Inflammatory macrophage treated with lipopolysaccharide for 4 hours (primary cell): ENCODE measurements at regions not wholly inside any gene's neighbourhood (a gene's known extent, or its start where the extent isn't known, plus 50 kb on each side); places are given as distances from the start of the nearest gene placed in this dataset.
A peak's percentile ranks its signal among the peaks of the same experiment; 100 is the strongest.
"Not testable (repeated sequence)": the region's sequence is repeated elsewhere in the genome, so short reads cannot be mapped to it uniquely, and the experiment has no call there.

Experiments used
- DNase-seq: peaks from one replicate; pipeline ENCODE4 v3.0.0-alpha.2; 2020

GRCh38 chr1:188128761-188129160 lies 1300.0 kb downstream of the PLA2G4A start:
- DNase-seq: no peak

- DNase-seq: no peak
Measured at GRCh38 chr1:188129856-188130838, 1301.4 kb downstream of the PLA2G4A start.

GRCh38 chr1:188137221-188137620 lies 1308.5 kb downstream of the PLA2G4A start:
- no peak for DNase-seq

GRCh38 chr1:188140958-188141357 lies 1312.2 kb downstream of the PLA2G4A start:
- DNase-seq: no peak

DNA sequence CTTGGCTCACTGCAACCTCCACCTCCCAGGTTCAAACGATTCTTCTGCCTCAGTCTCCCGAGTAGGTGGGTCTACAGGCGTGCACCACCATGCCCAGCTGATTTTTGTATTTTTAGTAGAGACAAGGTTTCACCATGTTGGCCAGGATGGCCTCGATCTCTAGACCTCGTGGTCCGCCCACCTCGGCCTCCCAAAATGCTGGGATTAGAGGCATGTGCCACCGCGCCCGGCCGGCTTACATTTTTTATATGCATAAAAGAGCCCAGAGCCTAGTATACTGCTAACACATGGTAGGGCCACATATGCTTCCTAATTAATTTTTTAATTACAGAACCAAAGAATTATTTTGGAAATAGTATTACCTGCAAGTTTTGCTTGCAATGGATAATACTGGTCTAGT lies 1325.4 kb downstream of the PLA2G4A start:
- DNase-seq: no peak

- no peak for DNase-seq
Measured at GRCh38 chr1:188154761-188155160, 1326.0 kb downstream of the PLA2G4A start.

GRCh38 chr1:188155261-188155660 lies 1326.5 kb downstream of the PLA2G4A start:
- no peak for DNase-seq

GRCh38 chr1:188164459-188164858 lies 1335.7 kb downstream of the PLA2G4A start:
- no peak for DNase-seq

- DNase-seq: no peak
Measured at GRCh38 chr1:188166654-188167053, 1337.9 kb downstream of the PLA2G4A start.

GRCh38 chr1:188169971-188170370 lies 1341.2 kb downstream of the PLA2G4A start:
- DNase-seq: no peak

- DNase-seq: no peak
Measured at GRCh38 chr1:188170411-188170810, 1341.7 kb downstream of the PLA2G4A start.

GRCh38 chr1:188170935-188171334 lies 1342.2 kb downstream of the PLA2G4A start:
- DNase-seq: no peak

DNA sequence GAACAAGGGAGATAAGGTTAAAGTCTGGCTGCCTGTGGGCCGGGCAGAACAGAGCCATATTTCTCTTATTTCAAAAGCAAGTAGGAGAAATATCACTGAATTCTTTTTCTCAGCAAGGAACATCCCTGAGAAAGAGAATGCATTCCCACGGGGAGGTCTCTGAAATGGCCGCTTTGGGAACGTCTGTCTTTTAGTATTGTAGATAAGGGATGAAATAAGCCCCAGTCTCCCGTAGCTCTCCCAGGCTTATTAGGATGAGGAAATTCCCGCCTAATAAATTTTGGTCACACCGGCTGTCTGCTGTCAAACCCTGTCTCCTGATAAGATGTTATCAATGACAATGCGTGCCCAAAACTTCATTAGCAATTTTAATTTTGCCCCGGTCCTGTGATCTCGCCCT lies 1353.3 kb downstream of the PLA2G4A start:
- DNase-seq: not testable (repeated sequence)

DNA sequence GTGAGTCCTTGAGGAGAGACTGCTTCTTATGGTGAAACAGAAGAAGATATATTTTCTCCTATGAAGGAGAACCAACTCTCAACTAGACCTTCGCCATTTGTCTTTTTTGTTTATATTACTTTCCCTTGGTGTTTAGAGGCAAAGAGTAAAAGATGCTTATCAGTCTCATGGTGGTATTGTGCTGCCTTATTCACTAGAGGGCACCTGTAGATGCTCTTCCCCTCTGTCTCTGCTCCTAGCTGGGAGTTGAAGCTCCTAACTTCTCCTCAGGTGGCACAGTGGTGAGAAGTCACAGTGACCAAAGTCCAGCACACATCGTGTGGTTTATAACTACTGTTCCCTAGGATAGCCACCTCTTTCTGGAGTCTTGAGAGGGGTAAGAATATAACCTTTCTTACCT lies 1359.6 kb downstream of the PLA2G4A start:
- no peak for DNase-seq

DNA sequence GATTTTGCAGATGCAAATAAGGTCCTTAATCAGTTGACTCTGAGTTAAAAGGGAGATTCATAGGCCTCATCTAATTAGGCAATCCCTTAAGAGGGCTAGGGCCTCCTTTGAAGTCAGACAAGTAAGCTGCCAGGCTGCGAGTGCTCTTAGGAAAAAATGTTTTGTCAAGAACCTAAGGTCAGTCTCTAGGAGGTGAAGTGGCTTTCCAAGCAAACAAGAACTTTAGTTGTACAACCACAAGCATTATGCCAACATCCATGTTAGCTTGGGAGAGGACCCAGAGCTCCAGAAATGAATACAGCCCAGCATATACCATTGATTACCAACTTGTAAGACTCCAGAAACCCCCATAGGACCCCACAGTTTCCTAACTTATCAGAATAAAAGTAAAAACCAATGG lies 1366.2 kb downstream of the PLA2G4A start:
- no peak for DNase-seq

DNA sequence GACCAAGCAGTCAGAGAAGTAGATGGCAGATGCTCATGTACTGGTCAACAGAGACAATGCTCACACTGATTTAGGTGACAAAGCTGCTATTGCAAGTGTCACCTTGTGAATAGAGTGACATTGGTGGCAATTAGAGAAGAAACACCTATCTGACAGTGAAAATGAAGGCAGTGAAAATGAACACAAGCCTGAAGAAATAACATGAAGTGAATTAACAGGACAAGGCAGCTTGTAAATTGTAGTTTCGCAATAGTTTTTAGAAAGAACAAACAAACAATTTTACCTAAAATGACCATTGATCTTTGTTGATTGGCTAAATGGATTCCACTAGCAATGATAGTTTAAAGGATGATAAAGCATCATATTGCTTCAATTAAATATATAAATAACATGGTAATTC lies 1389.5 kb downstream of the PLA2G4A start:
- no peak for DNase-seq

- no peak for DNase-seq
Measured at GRCh38 chr1:188220051-188220450, 1391.3 kb downstream of the PLA2G4A start.

GRCh38 chr1:188224263-188224662 lies 1395.5 kb downstream of the PLA2G4A start:
- no peak for DNase-seq

GRCh38 chr1:188225975-188226374 lies 1397.2 kb downstream of the PLA2G4A start:
- no peak for DNase-seq

GRCh38 chr1:188228623-188229022 lies 1399.9 kb downstream of the PLA2G4A start:
- no peak for DNase-seq

DNA sequence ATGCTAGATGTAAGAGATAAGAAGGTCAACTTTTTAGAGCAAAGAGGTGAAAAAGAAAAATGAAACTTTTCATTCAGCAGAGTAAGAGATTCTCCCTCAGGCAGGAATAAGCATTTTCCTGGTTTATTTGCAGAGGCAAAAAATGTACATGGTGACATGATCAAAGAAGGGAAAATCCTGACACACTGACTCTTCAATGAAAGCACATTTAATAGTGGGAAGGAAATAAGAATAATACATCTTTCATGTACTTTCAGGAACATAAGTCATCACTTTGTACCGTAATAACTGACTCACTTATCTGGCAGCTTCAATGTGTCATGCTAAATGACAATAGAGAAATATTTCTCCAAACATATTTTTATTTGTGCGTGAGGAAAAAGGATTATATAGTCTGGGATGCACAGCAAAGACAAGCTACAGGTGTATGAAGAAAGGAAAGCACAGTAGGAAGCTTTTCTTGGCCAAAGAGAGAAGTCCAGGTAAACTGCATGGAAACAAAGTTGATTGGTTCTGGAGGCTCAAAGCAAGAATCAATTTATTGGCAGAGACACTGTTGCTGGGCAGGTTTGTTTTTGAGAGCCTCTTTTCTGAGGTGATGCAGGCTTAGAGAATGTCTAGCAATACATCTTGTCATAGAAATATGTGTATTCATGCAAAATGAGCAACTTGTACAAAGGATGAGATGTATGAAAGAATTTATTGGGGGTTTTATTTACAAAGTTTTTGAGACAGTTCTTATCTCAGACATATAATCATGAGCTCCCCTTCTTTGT lies 1409.0 kb downstream of the PLA2G4A start:
- DNase-seq: no peak

GRCh38 chr1:188240772-188241406 lies 1412.1 kb downstream of the PLA2G4A start:
- peak; percentile 5 for DNase-seq

DNA sequence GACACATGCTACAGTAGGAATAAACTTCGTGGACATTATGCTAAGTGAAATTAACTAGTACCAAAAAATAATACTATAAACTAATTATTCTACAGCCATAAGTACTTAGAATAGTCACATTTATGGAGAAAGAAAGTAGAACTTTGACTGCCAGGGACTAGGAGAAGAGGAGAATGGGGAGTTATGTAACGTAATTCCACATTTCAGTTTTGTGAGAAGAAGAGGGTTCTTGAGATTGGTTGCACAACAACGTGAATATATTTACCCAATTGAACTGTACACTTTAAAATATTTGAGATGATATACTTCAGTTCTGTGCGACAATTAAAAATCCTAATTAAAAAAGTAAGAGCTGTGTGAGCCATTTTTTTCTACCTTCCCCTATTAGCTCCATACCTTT lies 1412.9 kb downstream of the PLA2G4A start:
- DNase-seq: no peak
